Activated T-helper 1 cell treated with anti-CD3 and anti-CD28 coated beads, Interleukin-12 subunit alpha, Interleukin-12 subunit beta, Interleukin-2, Interleukin-4 antibody, amounts not matched to agents 30 ng/mL and 10 ng/mL and 1 ng/mL, durations not matched to agents 14 hours and 24 hours and 36 hours (primary cell): ENCODE measurements at regions not wholly inside any gene's neighbourhood (a gene's known extent, or its start where the extent isn't known, plus 50 kb on each side); places are given as distances from the start of the nearest gene placed in this dataset.
"Not testable (repeated sequence)": the region's sequence is repeated elsewhere in the genome, so short reads cannot be mapped to it uniquely, and the experiment has no call there.

Source experiments
- DNase-seq: peaks from one replicate; pipeline ENCODE4 v3.0.0; 2021; ENCODE audit warnings: low spot score
- H3K27ac Mint-ChIP-seq: one replicate; pipeline ENCODE4 v1.8.0; 2021; ENCODE audit warnings: mild to moderate bottlenecking, mixed read lengths
- H3K27me3 Mint-ChIP-seq: one replicate; pipeline ENCODE4 v1.8.0; 2022; ENCODE audit warnings: mild to moderate bottlenecking, moderate library complexity, mixed read lengths; ENCODE audit not compliant: insufficient read depth
- H3K36me3 Mint-ChIP-seq: one replicate; pipeline ENCODE4 v1.8.0; 2021; ENCODE audit warnings: low read depth, mixed read lengths
- H3K4me1 Mint-ChIP-seq: one replicate; pipeline ENCODE4 v1.8.0; 2021; ENCODE audit warnings: low read depth, mixed read lengths
- H3K4me3 Mint-ChIP-seq: one replicate; pipeline ENCODE4 v1.8.0; 2021; ENCODE audit warnings: mild to moderate bottlenecking, moderate library complexity, mixed read lengths
- H3K9me3 Mint-ChIP-seq: one replicate; pipeline ENCODE4 v1.8.0; 2021; ENCODE audit warnings: mixed read lengths
- intact Hi-C: fragments of 100-400 bp; cut with micrococcal nuclease; formaldehyde crosslinking; loops from one replicate; pipeline ENCODE4 v1.15.1; 2024

DNA sequence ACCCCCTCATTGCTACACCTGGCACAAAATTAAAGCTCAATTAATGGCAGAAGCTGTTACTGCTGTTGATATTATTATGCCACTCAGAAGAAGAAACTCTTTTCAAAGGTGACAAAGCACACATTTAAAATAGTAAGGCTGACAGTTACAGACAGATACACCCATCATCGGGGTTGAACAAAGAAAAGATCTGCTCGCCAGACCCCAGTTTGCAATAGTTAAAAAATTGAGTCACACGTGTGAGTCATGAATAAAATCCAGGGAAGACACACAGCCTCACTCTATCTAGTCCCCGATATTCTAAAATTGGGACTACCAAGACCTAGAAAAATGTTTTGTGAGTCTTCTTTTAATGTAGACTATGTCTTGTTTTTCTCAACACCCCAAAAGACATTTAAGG is 330.0 kb upstream of the SOX9 start:
- no peak overlapping the region for H3K27ac Mint-ChIP-seq
- no peaks in the 10 kb centered on the region for H3K27me3 Mint-ChIP-seq
- no peaks in the 10 kb centered on the region for H3K36me3 Mint-ChIP-seq
- no peaks in the 10 kb centered on the region for H3K4me1 Mint-ChIP-seq
- H3K4me3 Mint-ChIP-seq, result no peak overlapping the region
- peaks cover 4% of the 10 kb centered on the region for H3K9me3 Mint-ChIP-seq
- DNase-seq, result no peak
- intact Hi-C loops, result no loop called here

DNA sequence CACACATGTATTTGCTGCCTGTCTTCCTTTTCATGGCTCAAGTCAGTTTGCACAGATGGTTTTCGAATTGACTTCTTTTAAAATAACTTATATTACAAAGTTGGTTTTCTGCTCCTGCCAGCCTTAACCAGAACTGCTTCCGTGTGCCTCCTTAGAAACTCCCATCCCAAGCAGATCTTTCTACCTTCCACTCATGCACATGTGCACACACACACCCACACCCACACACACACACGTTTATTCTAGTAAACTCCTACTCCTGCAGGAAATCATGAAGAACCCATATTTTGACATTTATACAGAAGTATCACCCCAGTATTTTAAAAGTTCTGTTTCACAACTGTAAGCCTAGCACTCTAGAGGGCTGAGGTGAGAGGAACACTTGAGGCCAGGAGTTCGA is 329.5 kb upstream of the SOX9 start:
- Mint-ChIP-seq H3K4me1 (no peaks in the 10 kb centered on the region), H3K9me3 (peaks cover 4% of the 10 kb centered on the region), H3K36me3 (no peaks in the 10 kb centered on the region), H3K27me3 (no peaks in the 10 kb centered on the region), H3K27ac (no peak overlapping the region), H3K4me3 (no peak overlapping the region)
- no peak for DNase-seq
- intact Hi-C loops, result no loop called here

DNA sequence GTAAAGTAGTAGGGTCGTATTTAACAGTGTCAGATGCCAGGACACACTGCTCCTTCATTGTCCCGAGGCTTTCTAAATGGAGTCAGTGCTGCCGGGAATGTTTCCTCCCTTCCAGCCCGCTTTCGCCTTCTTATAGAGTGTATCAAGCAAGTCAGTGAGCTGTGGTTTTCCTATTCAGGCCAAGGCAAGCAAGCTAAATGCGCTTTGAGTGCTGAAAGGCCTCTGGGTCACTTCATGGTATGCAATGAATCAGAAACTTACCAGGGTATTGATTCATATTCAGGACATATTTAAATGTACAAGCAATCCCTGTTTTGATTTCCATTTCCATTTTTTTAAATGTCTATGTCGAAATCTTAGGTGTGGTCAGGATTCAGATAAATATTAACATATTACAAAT is 327.9 kb upstream of the SOX9 start:
- peaks cover 2% of the 10 kb centered on the region for H3K9me3 Mint-ChIP-seq
- intact Hi-C loops, result no loop called here
- no peak overlapping the region for H3K4me3 Mint-ChIP-seq
- H3K27me3 Mint-ChIP-seq, result no peaks in the 10 kb centered on the region
- H3K36me3 Mint-ChIP-seq, result no peaks in the 10 kb centered on the region
- DNase-seq, result no peak
- H3K27ac Mint-ChIP-seq, result no peak overlapping the region
- H3K4me1 Mint-ChIP-seq, result no peaks in the 10 kb centered on the region

DNA sequence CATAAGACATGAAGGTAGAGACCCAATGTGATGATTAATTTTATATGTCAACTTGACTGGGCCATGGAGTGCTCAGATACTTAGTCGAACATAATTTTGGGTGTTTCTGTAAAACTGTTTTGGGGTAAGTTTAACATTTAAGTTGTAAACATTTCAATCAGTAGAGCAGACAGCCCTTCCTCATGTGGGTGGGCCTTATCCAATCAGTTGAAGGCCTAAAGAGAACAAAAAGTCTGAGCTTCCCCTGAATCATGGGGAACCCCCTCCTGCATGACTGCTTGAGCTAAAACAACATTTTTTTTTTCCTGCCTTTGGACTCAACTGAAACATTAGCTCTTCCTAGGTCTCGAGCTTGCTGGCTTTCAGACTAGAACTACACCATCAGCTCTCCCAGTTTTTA is 327.3 kb upstream of the SOX9 start:
- no peak for DNase-seq
- Mint-ChIP-seq H3K27me3 (no peaks in the 10 kb centered on the region), H3K4me3 (no peak overlapping the region), H3K27ac (no peak overlapping the region), H3K4me1 (no peaks in the 10 kb centered on the region), H3K36me3 (no peaks in the 10 kb centered on the region), H3K9me3 (peaks cover 7% of the 10 kb centered on the region)
- intact Hi-C loops, result no loop called here

DNA sequence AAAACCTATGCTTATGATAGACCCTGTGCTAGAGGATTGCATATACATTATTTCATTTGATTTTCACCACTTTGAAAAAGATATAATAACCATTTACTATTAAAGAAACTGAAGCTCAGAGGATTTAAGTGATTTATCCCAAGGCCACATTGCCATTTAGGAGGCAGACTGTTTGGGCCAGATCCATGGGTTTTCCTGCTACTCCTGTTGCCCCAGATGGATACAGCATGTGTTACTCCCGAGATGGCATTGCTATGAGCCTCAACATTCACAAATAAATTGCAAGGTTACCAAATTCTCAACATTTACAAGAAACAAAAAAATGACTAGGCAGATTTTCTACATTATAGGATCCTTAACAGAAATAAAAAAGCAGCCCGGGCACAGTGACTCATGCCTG is 322.1 kb upstream of the SOX9 start:
- peaks cover 10% of the 10 kb centered on the region for H3K9me3 Mint-ChIP-seq
- intact Hi-C loops, result no loop called here
- no peak for DNase-seq
- H3K27ac Mint-ChIP-seq, result no peak overlapping the region
- H3K36me3 Mint-ChIP-seq, result no peaks in the 10 kb centered on the region
- no peak overlapping the region for H3K4me3 Mint-ChIP-seq
- no peaks in the 10 kb centered on the region for H3K27me3 Mint-ChIP-seq
- no peaks in the 10 kb centered on the region for H3K4me1 Mint-ChIP-seq

DNA sequence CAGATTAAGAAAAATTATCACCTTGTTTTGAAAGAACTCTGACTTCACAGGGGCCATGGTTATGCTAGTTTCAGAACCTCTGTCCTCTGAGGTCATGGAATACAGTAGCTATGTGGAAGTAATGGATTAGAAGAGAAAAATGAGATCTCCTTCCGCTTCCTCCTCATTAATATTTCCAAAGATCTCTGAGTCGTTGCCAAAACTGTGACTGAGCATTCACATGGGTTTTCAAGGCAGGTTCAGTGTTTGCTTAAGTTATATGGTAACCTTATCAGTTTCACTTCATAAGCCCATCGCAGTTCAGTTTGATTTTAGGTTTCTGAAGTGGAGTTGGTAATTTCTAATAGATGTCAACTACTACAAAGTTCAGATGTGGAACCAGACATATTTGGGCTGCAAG is 321.2 kb upstream of the SOX9 start:
- Mint-ChIP-seq H3K9me3 (peaks cover 10% of the 10 kb centered on the region), H3K36me3 (no peaks in the 10 kb centered on the region), H3K4me3 (no peak overlapping the region), H3K4me1 (no peaks in the 10 kb centered on the region), H3K27me3 (no peaks in the 10 kb centered on the region), H3K27ac (no peak overlapping the region)
- no peak for DNase-seq
- intact Hi-C loops, result no loop called here

DNA sequence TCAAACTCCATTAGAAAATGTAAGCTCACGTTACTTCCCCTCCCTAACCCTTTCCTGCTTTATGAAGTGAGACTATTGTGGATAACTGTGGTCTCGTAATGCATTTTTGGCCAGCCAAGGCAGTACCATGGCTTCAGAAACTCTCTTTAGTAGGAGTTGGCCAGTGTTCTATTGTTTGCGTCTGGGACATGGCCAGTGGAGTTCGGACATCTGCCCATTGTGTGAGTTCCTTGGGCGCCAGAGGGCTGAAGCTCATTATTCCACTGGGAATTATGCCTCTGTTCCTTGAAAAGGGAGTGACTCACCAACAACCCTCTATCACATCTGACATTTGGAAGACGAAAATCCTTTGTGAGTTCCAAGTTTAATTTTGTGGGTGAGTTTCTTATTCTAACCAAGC is 319.5 kb upstream of the SOX9 start:
- H3K4me1 Mint-ChIP-seq, result no peaks in the 10 kb centered on the region
- no peak overlapping the region for H3K4me3 Mint-ChIP-seq
- peaks cover 10% of the 10 kb centered on the region for H3K9me3 Mint-ChIP-seq
- H3K27ac Mint-ChIP-seq, result no peak overlapping the region
- intact Hi-C loops, result no loop called here
- no peak for DNase-seq
- H3K36me3 Mint-ChIP-seq, result no peaks in the 10 kb centered on the region
- H3K27me3 Mint-ChIP-seq, result no peaks in the 10 kb centered on the region

DNA sequence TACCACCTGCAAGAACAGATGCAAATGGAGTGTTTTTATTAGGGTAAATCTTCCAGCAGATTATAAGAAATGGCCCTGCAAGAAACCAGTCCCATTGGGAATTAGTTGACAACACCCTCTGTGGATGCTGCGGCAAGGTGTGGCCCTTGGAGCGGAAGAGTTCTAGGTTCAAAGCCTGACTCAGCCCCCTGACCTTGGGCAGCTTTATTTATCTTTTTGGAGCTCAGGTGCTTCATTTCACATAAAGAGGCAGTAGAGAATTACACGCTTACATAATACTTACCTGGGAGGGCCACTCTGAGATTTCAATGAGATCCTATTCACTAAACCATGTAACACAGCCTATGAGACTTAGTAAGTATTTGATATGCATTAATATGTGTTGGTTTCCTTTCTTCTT is 318.2 kb upstream of the SOX9 start:
- H3K4me3 Mint-ChIP-seq, result no peak overlapping the region
- H3K36me3 Mint-ChIP-seq, result no peaks in the 10 kb centered on the region
- H3K27me3 Mint-ChIP-seq, result no peaks in the 10 kb centered on the region
- no peak overlapping the region for H3K27ac Mint-ChIP-seq
- intact Hi-C loops, result no loop called here
- H3K4me1 Mint-ChIP-seq, result no peaks in the 10 kb centered on the region
- peaks cover 10% of the 10 kb centered on the region for H3K9me3 Mint-ChIP-seq
- DNase-seq, result no peak

DNA sequence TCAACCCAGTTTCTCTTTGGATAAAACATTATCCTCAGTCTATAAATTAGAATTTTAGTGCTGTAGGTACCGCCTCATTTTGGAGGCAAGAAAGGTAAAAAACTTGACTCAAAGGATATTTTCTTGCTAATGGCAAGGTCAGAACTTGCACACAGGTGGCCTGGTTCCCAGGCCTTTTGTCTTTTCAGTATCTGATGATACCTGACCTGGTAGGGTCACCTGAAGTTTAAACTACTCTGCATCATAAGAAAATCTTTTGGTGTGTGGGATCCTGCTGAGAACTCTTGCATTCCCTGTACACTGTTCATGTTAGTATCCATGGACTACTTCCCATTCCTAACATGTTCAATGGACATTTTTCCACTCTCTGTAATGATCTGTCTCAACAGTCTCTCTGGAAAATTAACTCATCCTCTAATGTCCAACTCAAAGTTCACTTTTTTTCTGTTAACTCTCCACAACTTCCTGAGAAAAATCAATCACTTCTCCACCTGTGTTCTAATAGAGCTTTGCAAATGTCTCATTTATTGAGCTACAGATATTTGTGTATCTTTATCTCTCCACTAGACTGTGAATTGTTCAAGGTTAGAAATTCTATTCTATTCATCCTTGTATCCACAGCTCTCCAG is 317.1 kb upstream of the SOX9 start:
- Mint-ChIP-seq H3K27me3 (no peaks in the 10 kb centered on the region), H3K9me3 (peaks cover 3% of the 10 kb centered on the region), H3K4me1 (no peaks in the 10 kb centered on the region), H3K36me3 (no peaks in the 10 kb centered on the region), H3K4me3 (no peak overlapping the region), H3K27ac (no peak overlapping the region)
- intact Hi-C loops, result no loop called here
- no peak for DNase-seq

DNA sequence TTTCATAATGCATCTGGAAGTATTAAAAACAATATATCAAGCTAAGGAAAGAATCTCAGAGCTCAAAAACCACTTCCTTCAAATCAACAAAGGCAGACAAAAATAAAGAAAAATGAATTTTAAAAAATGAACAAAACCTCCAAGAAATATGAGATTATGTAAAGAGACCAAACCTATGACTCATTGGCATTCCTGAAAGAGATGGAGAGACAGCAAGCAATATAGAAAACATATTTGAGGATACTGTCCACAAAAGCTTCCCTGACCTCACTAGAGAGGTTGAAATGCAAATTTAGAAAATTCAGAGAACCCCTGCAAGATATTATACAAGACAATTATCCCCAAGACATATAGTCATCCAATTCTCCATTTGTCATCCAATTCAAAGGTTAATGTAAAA is 311.3 kb upstream of the SOX9 start:
- H3K9me3 Mint-ChIP-seq, result peaks cover 7% of the 10 kb centered on the region
- intact Hi-C loops, result no loop called here
- H3K27me3 Mint-ChIP-seq, result no peaks in the 10 kb centered on the region
- no peak overlapping the region for H3K27ac Mint-ChIP-seq
- DNase-seq, result no peak
- no peak overlapping the region for H3K4me3 Mint-ChIP-seq
- no peaks in the 10 kb centered on the region for H3K4me1 Mint-ChIP-seq
- H3K36me3 Mint-ChIP-seq, result no peaks in the 10 kb centered on the region

DNA sequence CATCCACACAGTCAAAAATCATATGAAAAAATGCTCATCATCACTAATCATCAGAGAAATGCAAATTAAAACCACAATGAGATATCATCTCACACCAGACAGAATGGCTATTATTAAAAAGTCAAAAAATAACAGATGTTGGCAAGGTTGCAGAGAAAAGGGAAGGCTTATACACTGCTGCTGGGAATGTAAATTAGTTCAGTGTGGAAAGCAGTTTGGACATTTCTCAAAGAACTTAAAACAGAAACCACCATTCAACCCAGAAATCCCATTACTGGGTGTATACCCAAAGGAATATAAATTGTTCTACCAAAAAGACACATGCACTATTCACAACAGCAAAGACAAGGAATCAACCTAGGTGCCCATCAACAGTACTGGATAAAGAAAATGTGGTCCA is 307.0 kb upstream of the SOX9 start:
- H3K9me3 Mint-ChIP-seq, result peaks cover 11% of the 10 kb centered on the region
- DNase-seq, intact Hi-C loops, H3K4me3 Mint-ChIP-seq, H3K36me3 Mint-ChIP-seq, H3K27ac Mint-ChIP-seq, H3K4me1 Mint-ChIP-seq, H3K27me3 Mint-ChIP-seq: not testable (repeated sequence)

DNA sequence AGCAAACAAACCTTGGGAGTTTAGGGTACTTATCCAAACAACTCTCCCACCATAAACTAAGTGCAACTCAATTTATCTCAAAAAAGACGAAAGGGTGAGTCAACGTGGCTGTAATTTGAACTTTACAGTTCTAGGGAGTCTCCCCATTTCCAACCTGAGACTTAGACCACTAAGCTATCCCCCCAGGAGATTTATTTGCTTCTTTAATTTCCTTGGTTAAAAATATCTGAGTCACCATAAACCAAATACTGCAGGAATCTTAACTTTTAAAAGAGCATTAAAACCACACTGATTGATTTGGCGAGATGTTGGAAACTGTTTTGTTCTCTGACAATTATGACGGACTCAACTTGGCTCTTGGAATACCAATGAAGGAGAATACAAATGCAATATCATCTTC is 299.3 kb upstream of the SOX9 start:
- DNase-seq, result no peak
- H3K9me3 Mint-ChIP-seq, result peaks cover 8% of the 10 kb centered on the region
- H3K4me3 Mint-ChIP-seq, result no peak overlapping the region
- no peaks in the 10 kb centered on the region for H3K36me3 Mint-ChIP-seq
- no peaks in the 10 kb centered on the region for H3K4me1 Mint-ChIP-seq
- intact Hi-C loops, result no loop called here
- H3K27me3 Mint-ChIP-seq, result no peaks in the 10 kb centered on the region
- no peak overlapping the region for H3K27ac Mint-ChIP-seq

DNA sequence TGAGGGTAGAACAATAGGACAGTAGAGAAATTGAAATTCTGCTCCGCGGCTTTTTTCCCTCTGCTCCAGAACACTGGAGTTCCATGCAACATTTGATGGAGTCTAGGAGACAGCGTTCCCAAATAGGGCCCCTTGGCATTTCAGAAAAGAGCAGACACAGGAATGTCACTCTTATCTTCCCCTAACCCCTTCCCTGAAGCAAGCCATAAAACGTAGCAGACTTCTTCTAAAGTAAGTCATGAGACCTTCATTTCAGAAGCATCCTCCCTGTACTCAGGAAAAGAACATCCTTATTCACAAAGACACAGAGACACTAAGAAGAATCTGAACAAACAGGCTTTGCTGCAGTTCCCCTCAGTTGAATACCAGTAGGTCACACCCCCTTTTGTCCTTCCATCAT is 296.1 kb upstream of the SOX9 start:
- Mint-ChIP-seq H3K4me1 (no peaks in the 10 kb centered on the region), H3K9me3 (peaks cover 3% of the 10 kb centered on the region), H3K27ac (no peak overlapping the region), H3K27me3 (no peaks in the 10 kb centered on the region), H3K4me3 (no peak overlapping the region), H3K36me3 (no peaks in the 10 kb centered on the region)
- intact Hi-C loops, result no loop called here
- DNase-seq, result no peak

DNA sequence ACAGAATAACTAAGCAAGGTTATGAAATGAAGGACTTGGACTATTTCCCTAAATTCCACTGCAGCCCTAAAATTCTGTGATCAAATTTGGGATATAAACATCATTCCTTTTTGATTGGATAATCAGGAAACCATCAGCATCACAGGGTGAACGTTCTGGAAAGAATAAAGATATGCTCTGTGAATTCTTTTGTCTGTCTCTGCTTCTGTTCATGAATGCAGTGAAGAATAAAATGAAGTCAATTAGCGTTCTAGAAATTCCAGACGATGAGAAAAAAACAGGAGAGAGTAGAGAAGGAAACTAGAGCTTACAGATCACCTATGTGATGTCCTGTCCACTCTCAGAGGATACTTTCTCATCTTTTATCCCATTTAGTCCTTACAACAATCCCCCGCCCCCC is 295.1 kb upstream of the SOX9 start:
- no peak overlapping the region for H3K4me3 Mint-ChIP-seq
- intact Hi-C loops, result no loop called here
- H3K27me3 Mint-ChIP-seq, result no peaks in the 10 kb centered on the region
- no peak for DNase-seq
- H3K9me3 Mint-ChIP-seq, result peaks cover 3% of the 10 kb centered on the region
- H3K36me3 Mint-ChIP-seq, result no peaks in the 10 kb centered on the region
- no peaks in the 10 kb centered on the region for H3K4me1 Mint-ChIP-seq
- H3K27ac Mint-ChIP-seq, result no peak overlapping the region
